ENCODE measurements at regions not wholly inside any gene's neighbourhood (a gene's known extent, or its start where the extent isn't known, plus 50 kb on each side); places are given as distances from the start of the nearest gene placed in this dataset.

DNA sequence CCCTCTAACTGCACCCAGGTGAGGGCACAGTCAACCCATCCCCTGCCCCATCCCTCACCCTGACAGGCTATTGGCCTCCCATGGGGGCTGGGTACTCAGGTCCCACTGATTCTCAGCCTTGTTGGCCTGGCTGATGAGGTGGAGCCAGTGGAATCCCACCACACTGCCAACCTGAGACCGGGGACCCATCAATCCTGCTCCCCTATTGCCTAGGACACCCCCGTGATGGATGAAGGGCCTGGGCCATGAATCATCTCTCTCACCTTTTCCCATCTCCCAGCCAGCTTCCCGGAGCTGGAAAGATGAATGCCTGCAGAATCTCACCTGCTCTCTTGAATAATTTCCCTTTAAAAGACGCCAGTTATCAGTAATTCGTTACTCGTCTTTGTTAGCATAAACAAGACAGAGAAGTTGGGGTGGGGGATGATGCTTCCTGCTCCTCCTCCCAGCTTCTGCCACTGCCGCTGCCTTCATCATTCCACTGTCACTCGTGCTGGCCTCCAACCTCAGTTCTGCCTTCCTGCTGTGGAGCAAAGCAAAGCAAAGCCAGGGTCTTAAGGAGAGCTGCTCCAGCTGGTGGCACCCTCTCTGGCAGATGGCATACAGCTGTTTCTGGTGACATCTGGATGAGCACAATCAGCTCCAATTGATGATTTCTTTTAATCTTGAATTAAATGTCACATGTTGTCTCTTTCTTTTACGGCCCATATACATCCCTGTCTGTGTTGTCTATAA is 204.0 kb upstream of the NECTIN1 start:
- no peak overlapping the region for H3K4me2 ChIP-seq (ENCODE audit: low read depth, low read length)
- TF ChIP-seq ZFP82 (CRISPR knock-in tag; IDR thresholded peaks at IDR 0.05; ENCODE audit: borderline replicate concordance): no peak
- no peak for TF ChIP-seq SRSF4 (IDR thresholded peaks at IDR 0.05; ENCODE audit: low read depth, low read length, poor library complexity, severe bottlenecking)
- TF ChIP-seq, protein P1, sequence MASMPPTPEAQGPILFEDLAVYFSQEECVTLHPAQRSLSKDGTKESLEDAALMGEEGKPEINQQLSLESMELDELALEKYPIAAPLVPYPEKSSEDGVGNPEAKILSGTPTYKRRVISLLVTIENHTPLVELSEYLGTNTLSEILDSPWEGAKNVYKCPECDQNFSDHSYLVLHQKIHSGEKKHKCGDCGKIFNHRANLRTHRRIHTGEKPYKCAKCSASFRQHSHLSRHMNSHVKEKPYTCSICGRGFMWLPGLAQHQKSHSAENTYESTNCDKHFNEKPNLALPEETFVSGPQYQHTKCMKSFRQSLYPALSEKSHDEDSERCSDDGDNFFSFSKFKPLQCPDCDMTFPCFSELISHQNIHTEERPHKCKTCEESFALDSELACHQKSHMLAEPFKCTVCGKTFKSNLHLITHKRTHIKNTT (CRISPR knock-in tag; IDR thresholded peaks at IDR 0.05): no peak
- TF ChIP-seq ZNF776 (CRISPR knock-in tag; IDR thresholded peaks at IDR 0.05): no peak
- TF ChIP-seq NAIF1 (CRISPR knock-in tag; IDR thresholded peaks at IDR 0.05; ENCODE audit: borderline replicate concordance): no peak
- no peak for TF ChIP-seq ZNF850 (CRISPR knock-in tag; conservative IDR thresholded peaks at IDR 0.05)
- no peak for TF ChIP-seq RARG (CRISPR knock-in tag; IDR thresholded peaks at IDR 0.05; ENCODE audit: low read depth)
- ATAC-seq (no peak), DNase-seq (ENCODE audit: low spot score) (no peak), FAIRE-seq (no peak)
- in situ Hi-C loops (cut with HindIII; ENCODE audit: extremely low pct_ligation_motif_present, low pct_unique_long_range_greater_than_20kb): no loop called here
- H4K20me1 ChIP-seq (ENCODE audit: insufficient read depth, low read length): no peaks in the 10 kb centered on the region
- no peak overlapping the region for H2AFZ ChIP-seq (ENCODE audit: low read length)
- intact Hi-C loops (cut with micrococcal nuclease; ENCODE audit: unreplicated experiment): no loop called here
- H3K4me3 ChIP-seq (replicated peaks in 1 of 3; ENCODE audit: insufficient read depth in 1 of 3, low read depth in 2 of 3, low read length in 3 of 3): no peak overlapping the region
- no peaks in the 10 kb centered on the region for H3K79me2 ChIP-seq (ENCODE audit: insufficient read depth, low read length)
- ChIA-PET CTCF (ENCODE audit: low intra/inter-chr PET ratio, low total read pairs) (no interaction called here), POLR2A (no interaction called here)
- H3K4me1 ChIP-seq (ENCODE audit: insufficient read depth, low read length): no peaks in the 10 kb centered on the region
- no peak overlapping the region for H3K9ac ChIP-seq (ENCODE audit: insufficient read depth, low read depth, low read length)
- H3K36me3 ChIP-seq (replicated peaks in 1 of 2; ENCODE audit: control insufficient read depth in 1 of 2, insufficient read depth in 2 of 2, low read length in 2 of 2): no peaks in the 10 kb centered on the region
- no TSS peak for BruUV-seq (replicated peaks)
- H3K27me3 ChIP-seq (ENCODE audit: control insufficient read depth in 1 of 2, insufficient read depth in 2 of 2, low read length in 2 of 2): peaks cover 0 to 7% of the 10 kb centered on the region in 2 experiments; a peak in 2 of 5 replicates
- H3K9me3 ChIP-seq (ENCODE audit: low read length): no peaks in the 10 kb centered on the region
- no peak overlapping the region for H3K27ac ChIP-seq (ENCODE audit: extremely low read length, insufficient read depth, low read length)
- under 1% methylated on average over 7 of the region's 9 CpGs for WGBS (ENCODE audit: low lambda C conversion rate)

DNA sequence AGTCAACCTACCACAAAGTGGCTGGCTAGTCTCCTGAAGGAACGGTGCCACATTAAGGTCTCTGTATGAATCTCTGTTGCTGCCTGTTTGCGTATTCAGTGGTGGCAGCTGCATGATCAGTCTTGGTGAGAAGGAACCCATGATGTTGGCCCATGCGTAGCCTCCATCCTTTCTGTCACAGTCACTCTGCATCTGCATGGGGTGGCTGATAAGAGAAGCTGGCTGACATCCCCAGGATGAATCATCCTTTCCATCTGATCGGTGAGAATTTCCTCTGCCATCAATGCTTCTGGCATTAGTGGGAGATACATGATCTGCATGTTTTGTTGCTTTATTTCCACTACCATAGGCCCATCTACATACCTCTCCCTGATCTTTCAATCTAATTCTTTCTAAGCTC is 199.0 kb upstream of the NECTIN1 start:
- FAIRE-seq: no peak
- ATAC-seq: no peak
- Histone ChIP-seq H3K4me1 (ENCODE audit: insufficient read depth, low read length) (no peaks in the 10 kb centered on the region), H3K9ac (ENCODE audit: insufficient read depth, low read depth, low read length) (no peak overlapping the region), H4K20me1 (ENCODE audit: insufficient read depth, low read length) (no peaks in the 10 kb centered on the region), H3K79me2 (ENCODE audit: insufficient read depth, low read length) (no peaks in the 10 kb centered on the region), H3K9me3 (ENCODE audit: low read length) (no peaks in the 10 kb centered on the region), H3K27ac (ENCODE audit: extremely low read length, insufficient read depth, low read length) (no peak overlapping the region), H3K4me3 (replicated peaks in 1 of 3; ENCODE audit: insufficient read depth in 1 of 3, low read depth in 2 of 3, low read length in 3 of 3) (no peak overlapping the region), H2AFZ (ENCODE audit: low read length) (no peak overlapping the region), H3K27me3 (ENCODE audit: control insufficient read depth in 1 of 2, insufficient read depth in 2 of 2, low read length in 2 of 2) (peaks cover 3 to 18% of the 10 kb centered on the region in 2 experiments; a peak in 4 of 5 replicates), H3K4me2 (ENCODE audit: low read depth, low read length) (no peak overlapping the region), H3K36me3 (replicated peaks in 1 of 2; ENCODE audit: control insufficient read depth in 1 of 2, insufficient read depth in 2 of 2, low read length in 2 of 2) (no peaks in the 10 kb centered on the region)
- intact Hi-C loops (cut with micrococcal nuclease; ENCODE audit: unreplicated experiment) (no loop called here), in situ Hi-C loops (cut with HindIII; ENCODE audit: extremely low pct_ligation_motif_present, low pct_unique_long_range_greater_than_20kb) (no loop called here)
- ChIA-PET CTCF (ENCODE audit: low intra/inter-chr PET ratio, low total read pairs) (no interaction called here), POLR2A (no interaction called here)
- no peak for DNase-seq (ENCODE audit: low spot score)
- no TSS peak for BruUV-seq (replicated peaks)
- WGBS (ENCODE audit: low lambda C conversion rate): 12% methylated on average over 4 of the region's 4 CpGs
- TF ChIP-seq FOXP1 (IDR thresholded peaks at IDR 0.05) (no peak), FOXP1 (CRISPR knock-in tag; IDR thresholded peaks at IDR 0.05) (no peak), GABPB1 (CRISPR knock-in tag; IDR thresholded peaks at IDR 0.05) (no peak), ZNF441 (CRISPR knock-in tag; IDR thresholded peaks at IDR 0.05; ENCODE audit: borderline replicate concordance) (no peak)
- TF ChIP-seq, protein P2, sequence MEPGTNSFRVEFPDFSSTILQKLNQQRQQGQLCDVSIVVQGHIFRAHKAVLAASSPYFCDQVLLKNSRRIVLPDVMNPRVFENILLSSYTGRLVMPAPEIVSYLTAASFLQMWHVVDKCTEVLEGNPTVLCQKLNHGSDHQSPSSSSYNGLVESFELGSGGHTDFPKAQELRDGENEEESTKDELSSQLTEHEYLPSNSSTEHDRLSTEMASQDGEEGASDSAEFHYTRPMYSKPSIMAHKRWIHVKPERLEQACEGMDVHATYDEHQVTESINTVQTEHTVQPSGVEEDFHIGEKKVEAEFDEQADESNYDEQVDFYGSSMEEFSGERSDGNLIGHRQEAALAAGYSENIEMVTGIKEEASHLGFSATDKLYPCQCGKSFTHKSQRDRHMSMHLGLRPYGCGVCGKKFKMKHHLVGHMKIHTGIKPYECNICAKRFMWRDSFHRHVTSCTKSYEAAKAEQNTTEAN (CRISPR knock-in tag; conservative IDR thresholded peaks at IDR 0.05): no peak
- TF ChIP-seq, protein P3, sequence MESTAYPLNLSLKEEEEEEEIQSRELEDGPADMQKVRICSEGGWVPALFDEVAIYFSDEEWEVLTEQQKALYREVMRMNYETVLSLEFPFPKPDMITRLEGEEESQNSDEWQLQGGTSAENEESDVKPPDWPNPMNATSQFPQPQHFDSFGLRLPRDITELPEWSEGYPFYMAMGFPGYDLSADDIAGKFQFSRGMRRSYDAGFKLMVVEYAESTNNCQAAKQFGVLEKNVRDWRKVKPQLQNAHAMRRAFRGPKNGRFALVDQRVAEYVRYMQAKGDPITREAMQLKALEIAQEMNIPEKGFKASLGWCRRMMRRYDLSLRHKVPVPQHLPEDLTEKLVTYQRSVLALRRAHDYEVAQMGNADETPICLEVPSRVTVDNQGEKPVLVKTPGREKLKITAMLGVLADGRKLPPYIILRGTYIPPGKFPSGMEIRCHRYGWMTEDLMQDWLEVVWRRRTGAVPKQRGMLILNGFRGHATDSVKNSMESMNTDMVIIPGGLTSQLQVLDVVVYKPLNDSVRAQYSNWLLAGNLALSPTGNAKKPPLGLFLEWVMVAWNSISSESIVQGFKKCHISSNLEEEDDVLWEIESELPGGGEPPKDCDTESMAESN (CRISPR knock-in tag; conservative IDR thresholded peaks at IDR 0.05): no peak

All from HepG2 (cell line).